SU-DHL-6 (cell line): ENCODE measurements at regions not wholly inside any gene's neighbourhood (a gene's known extent, or its start where the extent isn't known, plus 50 kb on each side); places are given as distances from the start of the nearest gene placed in this dataset.

Experiments
- EZH2phosphoT487 ChIP-seq: fragments of 200-600 bp; sonication (generic), shearing (Covaris generic); conservative IDR thresholded peaks from 2 replicates; pipeline ENCODE4 v1.6.1; 2018; ENCODE audit warnings: mild to moderate bottlenecking, antibody characterized with exemption, low read length, moderate library complexity, mixed read lengths
- TF ChIP-seq, protein P1 (sequence below): fragments of 200-600 bp; sonication (generic); IDR thresholded peaks from one replicate; pipeline ENCODE4 v1.5.1; 2017; ENCODE audit warnings: antibody characterized with exemption, mild to moderate bottlenecking, low read length, moderate library complexity; ENCODE audit not compliant: insufficient read depth, poor library complexity, severe bottlenecking

DNA sequence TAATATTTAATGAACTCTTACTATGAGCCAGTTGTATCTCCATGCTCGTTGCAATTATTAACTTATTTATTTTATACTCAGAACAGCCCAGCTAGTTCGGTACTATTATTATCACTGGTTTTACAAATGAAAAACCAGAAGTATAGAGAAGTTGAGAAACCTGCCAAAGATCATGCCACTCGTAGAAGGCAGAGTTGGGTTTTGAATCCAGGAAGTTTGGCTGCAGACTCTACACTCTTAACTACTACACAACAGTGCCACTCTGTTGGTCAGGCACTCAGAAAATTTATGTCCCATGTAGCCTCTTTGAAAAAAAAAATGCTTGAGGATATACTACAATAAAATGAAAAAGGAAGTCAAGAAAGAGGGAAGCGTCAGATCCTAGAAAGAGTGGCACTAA, 71.5 kb upstream of the ARID2 start:
- TF ChIP-seq, protein P1, sequence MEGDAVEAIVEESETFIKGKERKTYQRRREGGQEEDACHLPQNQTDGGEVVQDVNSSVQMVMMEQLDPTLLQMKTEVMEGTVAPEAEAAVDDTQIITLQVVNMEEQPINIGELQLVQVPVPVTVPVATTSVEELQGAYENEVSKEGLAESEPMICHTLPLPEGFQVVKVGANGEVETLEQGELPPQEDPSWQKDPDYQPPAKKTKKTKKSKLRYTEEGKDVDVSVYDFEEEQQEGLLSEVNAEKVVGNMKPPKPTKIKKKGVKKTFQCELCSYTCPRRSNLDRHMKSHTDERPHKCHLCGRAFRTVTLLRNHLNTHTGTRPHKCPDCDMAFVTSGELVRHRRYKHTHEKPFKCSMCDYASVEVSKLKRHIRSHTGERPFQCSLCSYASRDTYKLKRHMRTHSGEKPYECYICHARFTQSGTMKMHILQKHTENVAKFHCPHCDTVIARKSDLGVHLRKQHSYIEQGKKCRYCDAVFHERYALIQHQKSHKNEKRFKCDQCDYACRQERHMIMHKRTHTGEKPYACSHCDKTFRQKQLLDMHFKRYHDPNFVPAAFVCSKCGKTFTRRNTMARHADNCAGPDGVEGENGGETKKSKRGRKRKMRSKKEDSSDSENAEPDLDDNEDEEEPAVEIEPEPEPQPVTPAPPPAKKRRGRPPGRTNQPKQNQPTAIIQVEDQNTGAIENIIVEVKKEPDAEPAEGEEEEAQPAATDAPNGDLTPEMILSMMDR, result no peak
- no peak for TF ChIP-seq EZH2phosphoT487
